WI38 (cell line): ENCODE measurements at regions not wholly inside any gene's neighbourhood (a gene's known extent, or its start where the extent isn't known, plus 50 kb on each side); places are given as distances from the start of the nearest gene placed in this dataset.

ENCODE experiments used
- H3K4me3 ChIP-seq: 2 replicates; pipeline ENCODE4 v1.5.1; 2011; ENCODE audit warnings: low read depth, mild to moderate bottlenecking, control low read depth, low read length
- TF ChIP-seq, protein P1 (sequence below): IDR thresholded peaks from 2 replicates; pipeline ENCODE4 v1.5.1; 2012; ENCODE audit warnings: low read depth, mild to moderate bottlenecking, control low read depth, low read length

DNA sequence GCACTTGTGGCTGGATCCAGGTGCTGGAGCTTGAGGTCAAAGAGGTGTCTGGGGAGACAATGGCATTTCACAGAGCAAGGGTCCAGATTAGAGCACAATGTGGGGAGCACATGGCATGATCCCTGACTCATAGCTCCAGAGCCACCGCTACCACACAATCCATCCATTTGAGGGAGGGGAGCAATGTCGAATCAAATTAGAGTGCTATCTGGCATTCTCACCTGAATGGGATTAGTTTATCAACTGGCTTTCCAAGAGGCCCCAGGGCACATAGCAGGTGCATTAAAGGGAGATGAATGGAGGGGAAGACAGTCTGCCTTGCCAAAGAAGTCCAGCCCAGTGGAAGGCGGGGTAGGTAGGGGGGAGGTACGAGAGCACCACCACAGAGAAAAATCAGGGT lies 194.4 kb upstream of the GPR12 start:
- no peak overlapping the region for H3K4me3 ChIP-seq
- TF ChIP-seq, protein P1, sequence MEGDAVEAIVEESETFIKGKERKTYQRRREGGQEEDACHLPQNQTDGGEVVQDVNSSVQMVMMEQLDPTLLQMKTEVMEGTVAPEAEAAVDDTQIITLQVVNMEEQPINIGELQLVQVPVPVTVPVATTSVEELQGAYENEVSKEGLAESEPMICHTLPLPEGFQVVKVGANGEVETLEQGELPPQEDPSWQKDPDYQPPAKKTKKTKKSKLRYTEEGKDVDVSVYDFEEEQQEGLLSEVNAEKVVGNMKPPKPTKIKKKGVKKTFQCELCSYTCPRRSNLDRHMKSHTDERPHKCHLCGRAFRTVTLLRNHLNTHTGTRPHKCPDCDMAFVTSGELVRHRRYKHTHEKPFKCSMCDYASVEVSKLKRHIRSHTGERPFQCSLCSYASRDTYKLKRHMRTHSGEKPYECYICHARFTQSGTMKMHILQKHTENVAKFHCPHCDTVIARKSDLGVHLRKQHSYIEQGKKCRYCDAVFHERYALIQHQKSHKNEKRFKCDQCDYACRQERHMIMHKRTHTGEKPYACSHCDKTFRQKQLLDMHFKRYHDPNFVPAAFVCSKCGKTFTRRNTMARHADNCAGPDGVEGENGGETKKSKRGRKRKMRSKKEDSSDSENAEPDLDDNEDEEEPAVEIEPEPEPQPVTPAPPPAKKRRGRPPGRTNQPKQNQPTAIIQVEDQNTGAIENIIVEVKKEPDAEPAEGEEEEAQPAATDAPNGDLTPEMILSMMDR = no peak

DNA sequence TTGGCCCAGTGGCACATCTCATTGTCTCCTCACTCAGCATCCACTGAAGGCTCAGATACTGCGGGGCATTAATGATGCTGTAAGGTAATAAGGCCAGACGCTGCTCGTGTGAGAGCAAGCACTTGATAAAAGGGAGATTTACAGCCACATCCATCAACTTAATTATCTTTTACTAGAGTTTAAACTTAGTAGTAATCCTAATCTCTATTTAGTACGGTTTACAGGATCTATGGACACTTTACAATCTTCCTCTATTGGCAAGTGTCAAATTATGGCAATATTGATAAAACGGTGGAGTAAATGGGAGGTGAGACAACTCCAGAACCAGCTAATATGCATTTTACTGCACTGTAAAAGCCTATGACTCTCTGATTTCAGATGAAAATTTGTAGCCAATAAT lies 192.7 kb upstream of the GPR12 start:
- H3K4me3 ChIP-seq = no peak overlapping the region
- TF ChIP-seq, protein P1 = no peak

DNA sequence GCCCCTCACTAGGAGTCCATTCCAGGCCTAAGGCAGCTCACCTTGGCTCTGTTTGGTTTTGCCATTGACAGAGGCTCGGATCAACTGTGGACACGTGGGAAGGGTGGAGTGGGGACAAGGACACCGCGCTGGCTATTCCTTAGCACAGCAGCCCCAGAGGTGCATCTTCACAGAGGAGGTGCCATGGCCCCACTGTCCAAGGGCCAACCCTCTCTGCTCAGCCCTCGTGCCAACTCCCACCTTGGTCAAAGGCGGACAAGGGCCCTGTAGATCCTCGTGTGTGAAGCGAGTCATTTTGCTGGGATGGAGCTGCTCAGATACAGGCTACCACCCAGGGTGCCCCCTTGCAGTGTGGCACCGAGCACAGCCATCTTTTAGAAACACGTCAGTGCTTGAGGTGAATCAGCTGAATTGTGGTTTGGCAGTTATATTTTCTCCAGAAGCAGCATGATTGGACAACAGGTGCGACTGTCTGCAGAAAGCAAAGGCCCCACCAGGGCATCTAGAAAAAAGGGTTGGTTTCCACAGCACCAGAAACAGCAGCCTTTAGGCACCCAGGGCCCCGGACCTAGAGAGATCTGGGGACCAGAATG lies 192.1 kb upstream of the GPR12 start:
- no peak overlapping the region for H3K4me3 ChIP-seq

DNA sequence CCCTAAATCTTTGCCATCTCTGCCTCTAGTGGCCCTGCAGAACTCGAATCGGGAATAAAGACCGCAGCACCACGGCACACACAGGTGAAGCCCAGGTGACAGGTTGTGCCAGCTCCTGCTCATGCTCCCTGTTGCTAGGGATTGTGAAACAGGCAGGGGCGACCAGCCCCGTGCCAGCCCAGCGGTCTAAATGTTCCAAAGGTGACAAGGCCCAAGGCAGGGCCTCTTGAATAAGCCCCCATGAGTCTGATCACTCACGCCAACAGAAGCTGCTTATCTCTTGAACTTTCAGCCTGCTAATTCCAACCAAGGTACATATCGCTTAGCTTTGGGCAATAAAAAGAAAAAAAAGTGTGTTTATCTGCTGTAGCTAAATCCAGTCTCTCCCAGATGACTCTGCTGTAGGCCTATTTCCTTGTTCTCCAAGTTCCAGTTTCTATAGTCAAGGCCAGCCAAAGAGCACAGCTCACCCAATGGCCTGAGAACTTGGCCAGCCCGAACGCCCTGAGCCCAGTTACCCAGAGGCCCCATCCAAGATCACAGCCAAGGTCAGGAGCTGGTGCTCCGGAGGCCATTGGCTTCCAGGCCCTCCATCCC lies 191.1 kb upstream of the GPR12 start:
- H3K4me3 ChIP-seq = no peak overlapping the region
- TF ChIP-seq, protein P1 = no peak

More for the DNA sequence above, 192.1 kb upstream of the GPR12 start:
- TF ChIP-seq, protein P1 = no peak

DNA sequence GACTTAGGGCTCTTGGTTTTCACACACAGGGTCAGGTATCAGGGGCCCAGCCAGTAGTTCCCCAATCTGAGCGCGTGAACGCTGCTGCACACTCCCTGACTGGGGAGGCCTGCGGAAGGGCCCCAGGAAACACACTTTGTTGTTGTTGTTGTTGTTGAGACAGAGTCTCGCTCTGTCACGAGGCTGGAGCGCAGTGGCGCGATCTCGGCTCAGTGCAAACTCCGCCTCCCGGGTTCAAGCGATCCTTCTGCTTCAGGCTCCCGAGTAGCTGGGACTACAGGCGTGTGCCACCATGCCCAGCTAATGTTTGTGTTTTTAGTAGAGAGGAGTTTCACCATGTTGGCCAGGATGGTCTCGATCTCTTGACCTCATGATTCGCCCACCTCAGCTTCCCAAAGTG lies 190.4 kb upstream of the GPR12 start:
- TF ChIP-seq, protein P1 = no peak

DNA sequence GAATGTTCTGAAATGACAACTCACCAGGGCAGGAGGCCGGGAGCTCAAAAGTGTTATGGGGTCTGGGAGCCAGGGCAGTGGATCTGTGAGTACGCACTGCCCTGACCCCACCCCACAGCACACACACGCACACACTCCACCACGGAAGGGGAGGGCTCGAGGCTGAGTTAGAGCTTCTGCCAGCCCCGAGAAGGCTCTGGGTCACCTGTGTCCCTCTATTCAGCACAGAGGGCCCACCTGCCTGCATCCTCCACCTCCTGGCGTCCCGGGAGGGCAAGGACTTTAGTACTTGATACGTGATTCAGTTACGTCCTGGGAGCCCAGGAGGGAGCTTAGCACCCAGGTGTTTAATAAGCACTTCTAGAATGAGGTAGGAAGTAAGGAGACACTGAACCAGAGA lies 190.0 kb upstream of the GPR12 start:
- TF ChIP-seq, protein P1 = no peak
- no peak overlapping the region for H3K4me3 ChIP-seq

More for the DNA sequence above, 190.4 kb upstream of the GPR12 start:
- no peak overlapping the region for H3K4me3 ChIP-seq

DNA sequence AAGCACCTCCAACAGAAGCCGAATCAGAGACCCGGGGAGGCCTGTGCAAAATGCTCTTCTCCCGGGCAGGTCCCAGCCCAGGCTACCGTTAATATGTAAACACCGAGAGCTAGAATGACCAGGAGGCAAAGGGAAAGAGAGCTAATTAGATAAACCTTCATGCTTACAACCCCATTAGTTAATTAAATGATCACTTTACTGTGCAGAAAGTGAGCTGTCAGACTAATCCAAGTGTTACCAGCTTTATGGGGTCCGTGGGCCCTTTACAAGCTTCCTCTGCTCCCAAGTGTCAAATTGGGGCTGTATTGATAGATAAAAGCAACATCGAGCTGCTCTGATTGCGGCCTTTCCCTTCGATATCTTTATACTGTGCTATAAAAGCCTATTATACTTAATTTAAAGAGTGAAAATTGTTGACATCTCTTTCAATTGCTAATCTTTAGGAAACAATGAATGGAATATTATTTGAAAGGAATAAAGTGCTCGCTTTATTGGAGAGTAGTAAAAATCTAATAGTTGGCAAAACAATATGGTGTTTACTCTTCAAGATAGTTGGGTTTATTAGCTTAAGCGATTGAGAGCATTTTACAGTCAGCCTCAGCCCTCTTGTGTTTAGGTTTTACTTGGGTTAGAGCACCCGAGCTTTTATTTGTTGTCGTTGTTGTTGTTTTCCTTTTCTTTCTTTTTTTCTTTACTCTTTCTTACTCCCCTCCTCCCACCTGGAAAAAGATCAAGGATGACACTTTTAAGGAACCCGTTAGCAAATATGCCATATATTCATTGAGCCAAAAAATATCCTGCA lies 189.3 kb upstream of the GPR12 start:
- TF ChIP-seq, protein P1 = no peak
- no peak overlapping the region for H3K4me3 ChIP-seq
